Upper lobe of left lung (tissue), 6 donors: ENCODE measurements at regions not wholly inside any gene's neighbourhood (a gene's known extent, or its start where the extent isn't known, plus 50 kb on each side); places are given as distances from the start of the nearest gene placed in this dataset.

Experiments
- ATAC-seq, 2 donors: fragments of 200-7000 bp; cut with Tn5 transposase; one replicate each; pipeline ENCODE4 v1.9.1; 2022; ENCODE audit warnings: mild to moderate bottlenecking in 2 of 2, moderate library complexity in 2 of 2; ENCODE audit not compliant: low FRiP score in 2 of 2
- DNase-seq, 2 donors: peaks; one replicate each; pipeline ENCODE4 v3.0.0-alpha.2; 2019 to 2020
- H3K27ac ChIP-seq, 4 donors: fragments of 200-600 bp; sonication (generic); one replicate each; pipeline ENCODE4 v1.5.1; 2016 to 2019
- H3K27me3 ChIP-seq, 4 donors: fragments of 200-600 bp; sonication (generic); one replicate each; pipeline ENCODE4 v1.5.1; 2017 to 2019
- H3K36me3 ChIP-seq, 4 donors: fragments of 200-600 bp; sonication (generic); one replicate each; pipeline ENCODE4 v1.5.1; 2016 to 2019
- H3K4me1 ChIP-seq, 4 donors: fragments of 200-600 bp; sonication (generic); one replicate each; pipeline ENCODE4 v1.5.1; 2018 to 2019
- H3K4me3 ChIP-seq, 4 donors: fragments of 200-600 bp; sonication (generic); one replicate each; pipeline ENCODE4 v1.5.1; 2017 to 2019; ENCODE audit warnings: mild to moderate bottlenecking in 2 of 4, moderate library complexity in 1 of 4
- H3K9me3 ChIP-seq, 4 donors: fragments of 200-600 bp; sonication (generic); one replicate each; pipeline ENCODE4 v1.5.1; 2018 to 2019
- CTCF ChIP-seq, 6 experiments: fragments of 450-650 bp in 4 of 6; fragments of 200-600 bp in 2 of 6; sonication (generic) in 2 of 6; IDR thresholded peaks; one replicate each; pipeline ENCODE4 v1.5.1; 2016 to 2019; ENCODE audit warnings: antibody characterized with exemption in 6 of 6
- EP300 ChIP-seq, 4 donors: sonication (generic); formaldehyde crosslinking; IDR thresholded peaks; one replicate each; pipeline ENCODE4 v1.5.1; 2017; ENCODE audit warnings: antibody characterized with exemption in 4 of 4, control low read depth in 2 of 4
- POLR2A ChIP-seq, 4 donors: fragments of 450-650 bp; IDR thresholded peaks; one replicate each; pipeline ENCODE4 v1.5.1; 2016 to 2017; ENCODE audit warnings: antibody characterized with exemption in 4 of 4, mild to moderate bottlenecking in 2 of 4
- POLR2AphosphoS5 ChIP-seq, 2 donors: sonication (generic); formaldehyde crosslinking; IDR thresholded peaks; one replicate each; pipeline ENCODE4 v1.5.1; 2017; ENCODE audit warnings: antibody characterized with exemption in 2 of 2
- WGBS, 2 donors: methylation state at CpG; one replicate each; pipeline ENCODE4 v1.1.5; 2017 to 2018; 5-methylcytosine and 5-hydroxymethylcytosine counted together
- donor health status: DM: no; HTN: no; CAD: no; lungs with moderate emphysema.
- donor health status: DM: no; HTN: yes; CAD: no; lungs with severe emphysema.

GRCh38 chr16:9542165-9542755 lies 450.8 kb downstream of the HAPSTR1 start:
- Histone ChIP-seq H3K4me1 (no peaks in the 10 kb centered on the region), H3K36me3 (no peaks in the 10 kb centered on the region), H3K9me3 (peaks cover 0 to 7% (median 0%) of the 10 kb centered on the region in 4 donors), H3K4me3 (no peak overlapping the region), H3K27ac (no peak overlapping the region), H3K27me3 (no peaks in the 10 kb centered on the region)
- ATAC-seq = no peak
- WGBS, 2 donors = 79 to 80% methylated on average over 8 of the region's 8 CpGs
- no peak for DNase-seq
- TF ChIP-seq CTCF (IDR thresholded peaks at IDR 0.05) (no peak), POLR2AphosphoS5 (IDR thresholded peaks at IDR 0.05) (no peak), EP300 (IDR thresholded peaks at IDR 0.05) (no peak)

GRCh38 chr16:9545522-9546437 lies 454.3 kb downstream of the HAPSTR1 start:
- Histone ChIP-seq H3K4me3 (no peak overlapping the region), H3K27me3 (no peaks in the 10 kb centered on the region), H3K36me3 (no peaks in the 10 kb centered on the region), H3K9me3 (no peaks in the 10 kb centered on the region), H3K4me1 (no peaks in the 10 kb centered on the region), H3K27ac (no peak overlapping the region)
- ATAC-seq (no peak), DNase-seq (no peak)
- 68 to 84% methylated on average over 7 of the region's 7 CpGs for WGBS, 2 donors
- TF ChIP-seq POLR2A (IDR thresholded peaks at IDR 0.05) = no peak
- TF ChIP-seq POLR2AphosphoS5 (IDR thresholded peaks at IDR 0.05) = no peak
- no peak for TF ChIP-seq CTCF (IDR thresholded peaks at IDR 0.05)
- no peak for TF ChIP-seq EP300 (IDR thresholded peaks at IDR 0.05)

DNA sequence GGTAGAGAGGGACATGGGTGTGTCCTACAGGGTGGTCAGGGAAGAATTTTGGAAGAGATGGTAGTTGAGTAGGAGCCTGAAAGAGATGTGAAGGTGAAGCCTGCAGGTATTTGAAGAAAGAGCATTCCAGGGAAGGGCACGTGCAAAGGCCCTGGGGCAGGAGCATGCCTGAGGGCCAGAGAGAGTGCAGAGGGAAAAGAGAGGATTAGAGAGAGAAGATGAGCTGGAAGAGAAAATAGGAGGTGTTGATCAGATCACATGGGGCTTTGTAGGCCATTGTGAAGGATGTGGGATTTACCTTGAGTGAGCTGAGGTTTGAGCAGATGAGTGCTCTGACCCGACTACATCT lies 455.0 kb downstream of the HAPSTR1 start:
- no peaks in the 10 kb centered on the region for H3K4me1 ChIP-seq
- H3K27me3 ChIP-seq = no peaks in the 10 kb centered on the region
- no peak for DNase-seq
- TF ChIP-seq CTCF (IDR thresholded peaks at IDR 0.05) (no peak), POLR2A (IDR thresholded peaks at IDR 0.05) (no peak), POLR2AphosphoS5 (IDR thresholded peaks at IDR 0.05) (no peak), EP300 (IDR thresholded peaks at IDR 0.05) (no peak)
- no peaks in the 10 kb centered on the region for H3K36me3 ChIP-seq
- H3K27ac ChIP-seq = no peak overlapping the region
- no peaks in the 10 kb centered on the region for H3K9me3 ChIP-seq
- no peak for ATAC-seq
- 85 to 100% methylated on average over 2 of the region's 2 CpGs for WGBS, 2 donors
- no peak overlapping the region for H3K4me3 ChIP-seq

- H3K36me3 ChIP-seq = no peaks in the 10 kb centered on the region
- no peak overlapping the region for H3K4me3 ChIP-seq
- H3K4me1 ChIP-seq = no peaks in the 10 kb centered on the region
- no peak overlapping the region for H3K27ac ChIP-seq
- no peaks in the 10 kb centered on the region for H3K27me3 ChIP-seq
- TF ChIP-seq CTCF (IDR thresholded peaks at IDR 0.05) = no peak
- TF ChIP-seq POLR2A (IDR thresholded peaks at IDR 0.05) = no peak
- TF ChIP-seq POLR2AphosphoS5 (IDR thresholded peaks at IDR 0.05) = no peak
- TF ChIP-seq EP300 (IDR thresholded peaks at IDR 0.05) = no peak
- no peak for ATAC-seq
- DNase-seq = no peak
- WGBS, 2 donors = 42 to 44% methylated on average over 5 of the region's 5 CpGs
- H3K9me3 ChIP-seq = peaks cover 0 to under 1% (median 0%) of the 10 kb centered on the region in 4 donors
Measured at GRCh38 chr16:9549487-9549886, 458.0 kb downstream of the HAPSTR1 start.
